Kidney (tissue), 13 donors: ENCODE measurements at regions not wholly inside any gene's neighbourhood (a gene's known extent, or its start where the extent isn't known, plus 50 kb on each side); places are given as distances from the start of the nearest gene placed in this dataset.

Source experiments
- DNase-seq, 5 donors: peaks; one replicate each; pipeline ENCODE4 v3.0.0-alpha.2; 2013 to 2020
- FAIRE-seq: peaks from 2 replicates; lab custom pipeline; 2012; peaks lifted over from hg19 to GRCh38; lab: Jason Lieb, UNC
- H3K27ac ChIP-seq, 2 donors: one replicate each; pipeline ENCODE4 v1.7.0; 2013; ENCODE audit warnings: low read depth in 2 of 2, low read length in 2 of 2, inconsistent platforms in 1 of 2
- H3K27me3 ChIP-seq: one replicate; pipeline ENCODE4 v1.7.1; 2013; ENCODE audit warnings: low read length, inconsistent platforms; ENCODE audit not compliant: control insufficient read depth, insufficient read depth
- H3K36me3 ChIP-seq, 3 donors: one replicate each; pipeline versions ENCODE4 v1.7.0 to v1.7.1; 2013; ENCODE audit warnings: low read length in 3 of 3, control low read depth in 1 of 3, inconsistent platforms in 1 of 3; ENCODE audit not compliant: insufficient read depth in 3 of 3, control insufficient read depth in 2 of 3
- H3K4me1 ChIP-seq, 3 donors: one replicate each; pipeline versions ENCODE4 v1.7.0 to v1.7.1; 2013; ENCODE audit warnings: low read length in 3 of 3, inconsistent platforms in 1 of 3, low read depth in 1 of 3; ENCODE audit not compliant: control insufficient read depth in 2 of 3, insufficient read depth in 2 of 3
- H3K4me3 ChIP-seq, 3 donors: one replicate each; pipeline versions ENCODE4 v1.7.0 to v1.8.1; 2013; ENCODE audit warnings: low read length in 3 of 3, control low read depth in 1 of 3, inconsistent platforms in 1 of 3
- H3K9ac ChIP-seq, 3 donors: one replicate each; pipeline versions ENCODE4 v1.7.0 to v1.7.1; 2013; ENCODE audit warnings: low read length in 3 of 3, control low read depth in 1 of 3, inconsistent platforms in 1 of 3
- H3K9me3 ChIP-seq, 3 donors: one replicate each; pipeline versions ENCODE4 v1.7.0 to v1.7.1; 2013; ENCODE audit warnings: low read length in 3 of 3, control low read depth in 1 of 3, inconsistent platforms in 1 of 3; ENCODE audit not compliant: control insufficient read depth in 2 of 3, insufficient read depth in 1 of 3
- intact Hi-C: fragments of 100-400 bp; cut with DNase I; formaldehyde crosslinking; loops from one replicate; pipeline ENCODE4 v1.11.1; 2022
- TF ChIP-seq, protein P1 (sequence below): IDR thresholded peaks from 3 replicates; pipeline ENCODE4 v1.5.1; 2012; ENCODE audit warnings: mild to moderate bottlenecking, moderate library complexity, borderline replicate concordance; ENCODE audit not compliant: insufficient read depth; ENCODE audit errors: extremely low read depth
- donor health status: control.
- donor health status: control.
- donor health status: control.
- donor health status: control.
- donor health status: control.
- donor health status: DM: yes; HTN: yes; CAD: no.
- donor health status: Normal renal cell carcinoma (clear cell type).

DNA sequence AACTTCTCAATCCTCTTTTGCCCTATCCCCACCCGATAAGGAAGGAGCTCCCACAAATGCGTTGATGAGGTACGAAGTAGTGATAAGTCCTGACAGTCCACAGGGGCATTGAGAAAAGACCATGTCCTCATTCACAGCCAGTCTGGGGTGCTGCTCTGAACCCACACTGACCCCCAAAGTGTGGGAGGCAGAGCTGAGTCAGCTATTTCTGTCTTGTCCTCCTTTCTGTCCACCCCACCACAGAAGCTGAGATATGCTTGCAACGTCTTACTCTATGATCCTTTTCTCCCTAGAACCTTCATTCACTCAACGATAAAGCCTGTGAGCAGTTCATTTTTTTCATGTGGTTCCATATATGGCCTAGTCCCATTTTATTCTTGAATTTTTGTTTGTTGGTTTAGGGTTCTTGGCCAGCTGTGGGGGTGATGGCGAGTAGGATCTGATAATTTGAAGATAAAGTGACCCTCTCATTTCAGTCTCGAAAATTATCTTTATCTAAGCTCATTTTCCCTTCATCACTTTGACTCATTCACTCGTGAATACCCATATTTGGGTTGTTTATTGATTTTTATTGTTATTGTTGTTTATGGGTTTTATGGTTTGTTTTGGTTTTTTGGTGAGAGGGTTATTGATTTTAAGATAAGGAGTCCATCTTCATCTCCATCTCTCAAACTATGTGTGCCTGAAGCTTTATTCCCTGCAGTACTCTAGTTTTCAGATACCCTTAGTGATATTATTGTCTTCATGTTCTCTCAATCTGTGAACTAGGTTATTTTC lies 58.5 kb upstream of the ZNF366 start:
- H3K9me3 ChIP-seq = no peaks in the 10 kb centered on the region
- no peak for DNase-seq
- FAIRE-seq = no peak
- intact Hi-C loops = no loop called here
- TF ChIP-seq, protein P1, sequence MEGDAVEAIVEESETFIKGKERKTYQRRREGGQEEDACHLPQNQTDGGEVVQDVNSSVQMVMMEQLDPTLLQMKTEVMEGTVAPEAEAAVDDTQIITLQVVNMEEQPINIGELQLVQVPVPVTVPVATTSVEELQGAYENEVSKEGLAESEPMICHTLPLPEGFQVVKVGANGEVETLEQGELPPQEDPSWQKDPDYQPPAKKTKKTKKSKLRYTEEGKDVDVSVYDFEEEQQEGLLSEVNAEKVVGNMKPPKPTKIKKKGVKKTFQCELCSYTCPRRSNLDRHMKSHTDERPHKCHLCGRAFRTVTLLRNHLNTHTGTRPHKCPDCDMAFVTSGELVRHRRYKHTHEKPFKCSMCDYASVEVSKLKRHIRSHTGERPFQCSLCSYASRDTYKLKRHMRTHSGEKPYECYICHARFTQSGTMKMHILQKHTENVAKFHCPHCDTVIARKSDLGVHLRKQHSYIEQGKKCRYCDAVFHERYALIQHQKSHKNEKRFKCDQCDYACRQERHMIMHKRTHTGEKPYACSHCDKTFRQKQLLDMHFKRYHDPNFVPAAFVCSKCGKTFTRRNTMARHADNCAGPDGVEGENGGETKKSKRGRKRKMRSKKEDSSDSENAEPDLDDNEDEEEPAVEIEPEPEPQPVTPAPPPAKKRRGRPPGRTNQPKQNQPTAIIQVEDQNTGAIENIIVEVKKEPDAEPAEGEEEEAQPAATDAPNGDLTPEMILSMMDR = no peak
- no peak overlapping the region for H3K9ac ChIP-seq
- H3K4me3 ChIP-seq = no peak overlapping the region
- H3K27ac ChIP-seq = no peak overlapping the region
- H3K4me1 ChIP-seq = no peaks in the 10 kb centered on the region
- H3K36me3 ChIP-seq = no peaks in the 10 kb centered on the region
- no peaks in the 10 kb centered on the region for H3K27me3 ChIP-seq

DNA sequence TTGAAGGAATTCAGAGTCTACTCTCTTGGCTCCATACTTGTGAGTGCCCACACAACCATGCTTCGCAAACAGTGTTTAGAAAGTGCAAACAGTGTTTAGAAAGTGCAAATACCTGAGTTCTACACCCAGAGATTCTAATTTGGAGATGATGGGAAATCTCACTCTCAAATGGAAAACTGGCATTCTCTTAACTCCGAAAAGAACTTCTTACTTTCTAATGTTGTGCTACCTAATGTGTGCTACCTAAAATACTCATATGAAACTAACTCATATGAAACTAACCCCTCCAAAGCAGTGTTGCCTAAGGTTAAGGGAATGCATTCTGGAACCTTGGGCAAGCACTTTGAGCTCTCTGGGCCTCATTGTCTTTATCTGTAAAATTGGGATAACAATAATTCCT lies 55.5 kb upstream of the ZNF366 start:
- Histone ChIP-seq H3K9me3 (no peaks in the 10 kb centered on the region), H3K4me1 (no peaks in the 10 kb centered on the region), H3K27me3 (no peaks in the 10 kb centered on the region), H3K4me3 (no peak overlapping the region), H3K9ac (no peak overlapping the region), H3K36me3 (no peaks in the 10 kb centered on the region), H3K27ac (no peak overlapping the region)
- TF ChIP-seq, protein P1 = no peak
- intact Hi-C loops = no loop called here
- no peak for FAIRE-seq
- DNase-seq = no peak

DNA sequence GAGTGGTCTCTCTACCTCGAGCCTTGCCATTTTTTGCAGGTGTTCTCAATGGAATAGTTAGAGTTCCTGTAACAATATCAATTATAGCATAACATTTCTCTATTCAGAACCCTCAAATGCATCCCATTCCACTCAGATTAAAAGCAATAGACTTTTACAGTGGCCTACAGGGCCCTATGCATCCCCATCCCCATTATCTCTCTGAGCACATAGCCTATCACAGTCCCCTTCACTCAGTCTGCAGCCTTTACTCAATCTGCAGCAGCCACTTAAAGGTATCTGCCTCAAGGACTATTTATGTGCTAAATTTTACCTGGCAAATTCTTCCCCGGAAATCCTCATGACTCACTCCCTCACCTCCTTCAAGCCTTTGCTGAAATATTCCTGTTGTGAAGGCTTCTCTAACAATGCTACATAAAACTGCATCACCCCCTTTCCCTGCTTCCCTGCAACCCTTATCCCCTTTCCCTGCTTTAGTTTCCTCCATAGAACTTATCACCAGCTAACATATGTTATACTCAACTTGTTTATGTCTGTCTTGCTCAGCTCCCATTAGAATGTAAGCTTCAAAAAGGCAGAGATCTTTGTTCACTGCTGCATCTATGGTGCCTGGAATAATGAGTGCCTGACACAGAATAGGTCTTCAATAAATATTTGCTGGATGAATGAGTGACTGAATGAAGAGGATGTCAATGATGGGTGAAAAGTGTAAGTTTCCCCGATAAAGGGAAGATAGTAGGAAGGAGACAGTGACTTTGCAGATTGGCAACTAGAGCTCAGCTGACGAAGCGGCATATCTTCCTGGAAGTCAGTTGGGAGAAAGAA lies 54.1 kb upstream of the ZNF366 start:
- H3K27me3 ChIP-seq = no peaks in the 10 kb centered on the region
- H3K4me3 ChIP-seq = no peak overlapping the region
- FAIRE-seq (no peak), DNase-seq (no peak)
- no peaks in the 10 kb centered on the region for H3K4me1 ChIP-seq
- H3K9ac ChIP-seq = no peak overlapping the region
- TF ChIP-seq, protein P1 = no peak
- H3K27ac ChIP-seq = no peak overlapping the region
- H3K9me3 ChIP-seq = no peaks in the 10 kb centered on the region
- intact Hi-C loops = no loop called here
- no peaks in the 10 kb centered on the region for H3K36me3 ChIP-seq
